NCI-H69 (cell line): ENCODE measurements at regions not wholly inside any gene's neighbourhood (a gene's known extent, or its start where the extent isn't known, plus 50 kb on each side); places are given as distances from the start of the nearest gene placed in this dataset.

Experiments used
- DNase-seq: peaks from one replicate; lab custom pipeline; 2025; lab: John Stamatoyannopoulos, UW

GRCh38 chr11:112858289-112859023, 102.8 kb upstream of the NCAM1 start:
- DNase-seq = no peak

GRCh38 chr11:112859787-112860186, 101.4 kb upstream of the NCAM1 start:
- DNase-seq = no peak

GRCh38 chr11:112861356-112861755, 99.9 kb upstream of the NCAM1 start:
- DNase-seq = no peak

- no peak for DNase-seq
These were observed 97.9 kb upstream of the NCAM1 start for GRCh38 chr11:112863305-112863704.

GRCh38 chr11:112864672-112865071, 96.5 kb upstream of the NCAM1 start:
- peak; percentile 63 for DNase-seq

- peak; percentile 98 for DNase-seq
These were observed 89.2 kb upstream of the NCAM1 start for GRCh38 chr11:112871909-112872500.

GRCh38 chr11:112874980-112875379, 86.2 kb upstream of the NCAM1 start:
- DNase-seq = no peak

GRCh38 chr11:112877581-112877980, 83.6 kb upstream of the NCAM1 start:
- DNase-seq = peak; percentile 92

- peak; percentile 92 for DNase-seq
These were observed 83.1 kb upstream of the NCAM1 start for GRCh38 chr11:112878033-112878601.

- DNase-seq = no peak
These were observed 80.7 kb upstream of the NCAM1 start for GRCh38 chr11:112880495-112880894.

GRCh38 chr11:112881461-112881860, 79.8 kb upstream of the NCAM1 start:
- DNase-seq = peak; percentile 98

- DNase-seq = peak; percentile 81
These were observed 78.5 kb upstream of the NCAM1 start for GRCh38 chr11:112882494-112883381.

GRCh38 chr11:112884012-112884767, 77.0 kb upstream of the NCAM1 start:
- no peak for DNase-seq

- peak; percentile 93 for DNase-seq
These were observed 75.3 kb upstream of the NCAM1 start for GRCh38 chr11:112885744-112886433.

- DNase-seq = peak; percentile 91
These were observed 74.5 kb upstream of the NCAM1 start for GRCh38 chr11:112886434-112887370.

GRCh38 chr11:112889446-112889845, 71.8 kb upstream of the NCAM1 start:
- no peak for DNase-seq

- no peak for DNase-seq
These were observed 61.8 kb upstream of the NCAM1 start for GRCh38 chr11:112899235-112900006.

GRCh38 chr11:112901924-112902323, 59.3 kb upstream of the NCAM1 start:
- no peak for DNase-seq

GRCh38 chr11:112902361-112903011, 58.7 kb upstream of the NCAM1 start:
- peak; percentile 35 for DNase-seq
